H9 (cell line): ENCODE measurements at regions not wholly inside any gene's neighbourhood (a gene's known extent, or its start where the extent isn't known, plus 50 kb on each side); places are given as distances from the start of the nearest gene placed in this dataset.

Experiments used
- DNase-seq: peaks from one replicate; pipeline ENCODE4 v3.0.0-alpha.2; 2017
- H2AFZ ChIP-seq: one replicate; pipeline ENCODE4 v1.6.1; 2013; ENCODE audit warnings: mild to moderate bottlenecking, low read length, control low read depth, moderate library complexity
- H2AK5ac ChIP-seq: 2 replicates; pipeline ENCODE4 v1.6.1; 2013; ENCODE audit warnings: low read length, control low read depth, mixed read lengths; ENCODE audit not compliant: insufficient read length
- H2BK120ac ChIP-seq: one replicate; pipeline ENCODE4 v1.6.1; 2013; ENCODE audit warnings: low read depth, mild to moderate bottlenecking, low read length, control low read depth, inconsistent platforms; ENCODE audit not compliant: poor library complexity, severe bottlenecking
- H2BK12ac ChIP-seq: 2 replicates; pipeline ENCODE4 v1.6.1; 2013; ENCODE audit warnings: low read length, control low read depth, mixed read lengths, low read depth; ENCODE audit not compliant: insufficient read length
- H2BK15ac ChIP-seq: 2 replicates; pipeline ENCODE4 v1.6.1; 2013; ENCODE audit warnings: low read depth, low read length, control low read depth
- H2BK20ac ChIP-seq: one replicate; pipeline ENCODE4 v1.6.1; 2013; ENCODE audit warnings: low read depth, mild to moderate bottlenecking, low read length, control low read depth, inconsistent platforms; ENCODE audit not compliant: poor library complexity, severe bottlenecking
- H2BK5ac ChIP-seq: 2 replicates; pipeline ENCODE4 v1.6.1; 2013; ENCODE audit warnings: low read length, control low read depth, mixed read lengths; ENCODE audit not compliant: insufficient read length
- H3K14ac ChIP-seq: 2 replicates; pipeline ENCODE4 v1.6.1; 2013; ENCODE audit warnings: low read length, control low read depth; ENCODE audit not compliant: insufficient read depth
- H3K18ac ChIP-seq: 2 replicates; pipeline ENCODE4 v1.6.1; 2013; ENCODE audit warnings: low read depth, mild to moderate bottlenecking, mixed read lengths, low read length, control low read depth; ENCODE audit not compliant: insufficient read length
- H3K23ac ChIP-seq: 2 replicates; pipeline ENCODE4 v1.6.1; 2013; ENCODE audit warnings: low read length, control low read depth, mixed read lengths, low read depth; ENCODE audit not compliant: insufficient read length
- H3K23me2 ChIP-seq: 2 replicates; pipeline ENCODE4 v1.6.1; 2013; ENCODE audit warnings: low read depth, mild to moderate bottlenecking, mixed read lengths, low read length, control low read depth; ENCODE audit not compliant: insufficient read length, poor library complexity, severe bottlenecking
- H3K27ac ChIP-seq: 2 replicates; pipeline ENCODE4 v1.5.1; 2013; ENCODE audit warnings: low read length, control low read depth, mixed read lengths, low read depth; ENCODE audit not compliant: insufficient read length
- H3K27me3 ChIP-seq: 2 replicates; pipeline ENCODE4 v1.6.1; 2013; ENCODE audit warnings: low read length, control low read depth, inconsistent platforms; ENCODE audit not compliant: insufficient read depth
- H3K4ac ChIP-seq: 2 replicates; pipeline ENCODE4 v1.6.1; 2013; ENCODE audit warnings: low read depth, mild to moderate bottlenecking, control low read depth, inconsistent platforms, low read length, moderate library complexity
- H3K4me1 ChIP-seq: 2 replicates; pipeline ENCODE4 v1.6.1; 2013; ENCODE audit warnings: low read length, control low read depth, inconsistent platforms; ENCODE audit not compliant: insufficient read depth
- H3K4me2 ChIP-seq: 2 replicates; pipeline ENCODE4 v1.6.1; 2013; ENCODE audit warnings: low read length, control low read depth, mixed read lengths; ENCODE audit not compliant: insufficient read length, insufficient read depth
- H3K56ac ChIP-seq: 2 replicates; pipeline ENCODE4 v1.6.1; 2013; ENCODE audit warnings: low read depth, mild to moderate bottlenecking, mixed read lengths, low read length, control low read depth; ENCODE audit not compliant: insufficient read length
- H3K79me1 ChIP-seq: 2 replicates; pipeline ENCODE4 v1.6.1; 2013; ENCODE audit warnings: low read depth, mild to moderate bottlenecking, moderate library complexity, low read length, control low read depth, inconsistent platforms; ENCODE audit not compliant: insufficient read depth, poor library complexity, severe bottlenecking
- H3K79me2 ChIP-seq: 2 replicates; pipeline ENCODE4 v1.6.1; 2013; ENCODE audit warnings: low read length, control low read depth, inconsistent platforms; ENCODE audit not compliant: insufficient read depth
- H3K9ac ChIP-seq: 2 replicates; pipeline ENCODE4 v1.6.1; 2013; ENCODE audit warnings: low read length, control low read depth, mixed read lengths; ENCODE audit not compliant: insufficient read length; ENCODE audit errors: extremely low read depth
- H3K9me3 ChIP-seq: one replicate; pipeline ENCODE4 v1.6.1; 2013; ENCODE audit warnings: low read depth, low read length, inconsistent platforms; ENCODE audit not compliant: control insufficient read depth
- H3T11ph ChIP-seq: one replicate; pipeline ENCODE4 v1.6.1; 2013; ENCODE audit warnings: mild to moderate bottlenecking, low read length, control low read depth, inconsistent platforms
- H4K20me1 ChIP-seq: one replicate; pipeline ENCODE4 v1.6.1; 2013; ENCODE audit not compliant: control insufficient read depth, insufficient read length, insufficient read depth
- H4K5ac ChIP-seq: 2 replicates; pipeline ENCODE4 v1.6.1; 2013; ENCODE audit warnings: low read depth, mild to moderate bottlenecking, mixed read lengths, low read length, control low read depth; ENCODE audit not compliant: insufficient read length
- H4K8ac ChIP-seq: replicated peaks from 2 replicates; pipeline ENCODE4 v1.6.1; 2013; ENCODE audit warnings: low read length, control low read depth, mixed read lengths, low read depth; ENCODE audit not compliant: insufficient read length
- H4K91ac ChIP-seq: 2 replicates; pipeline ENCODE4 v1.6.1; 2013; ENCODE audit warnings: low read depth, mild to moderate bottlenecking, moderate library complexity, mixed read lengths, low read length, control low read depth; ENCODE audit not compliant: insufficient read length
- H3K27ac Mint-ChIP-seq, 3 experiments: 2 replicates in 2 of 3; 3 replicates in 1 of 3; pipeline ENCODE4 v1.8.0; 2020 to 2021; ENCODE audit warnings: mixed read lengths in 3 of 3, mild to moderate bottlenecking in 1 of 3, moderate library complexity in 1 of 3
- H3K27me3 Mint-ChIP-seq: 2 replicates; pipeline ENCODE4 v1.8.0; 2021; ENCODE audit warnings: low read depth, mild to moderate bottlenecking, moderate library complexity, mixed read lengths
- H3K36me3 Mint-ChIP-seq, 3 experiments: 2 replicates in 2 of 3; 3 replicates in 1 of 3; pipeline ENCODE4 v1.8.0; 2020 to 2021; ENCODE audit warnings: low read depth in 3 of 3, mixed read lengths in 3 of 3; ENCODE audit not compliant: insufficient read depth in 1 of 3
- H3K4me1 Mint-ChIP-seq, 2 experiments: 2 replicates each; pipeline ENCODE4 v1.8.0; 2020; ENCODE audit warnings: mixed read lengths in 2 of 2
- H3K4me3 Mint-ChIP-seq, 2 experiments: 2 replicates in 1 of 2; 3 replicates in 1 of 2; pipeline ENCODE4 v1.8.0; 2020 to 2021; ENCODE audit warnings: mild to moderate bottlenecking in 2 of 2, mixed read lengths in 2 of 2, moderate library complexity in 1 of 2
- H3K9me3 Mint-ChIP-seq, 2 experiments: 2 replicates in 1 of 2; 3 replicates in 1 of 2; pipeline ENCODE4 v1.8.0; 2020; ENCODE audit warnings: mild to moderate bottlenecking in 2 of 2, mixed read lengths in 2 of 2, moderate library complexity in 1 of 2
- CTCF ChIP-seq: fragments of 200-600 bp; sonication (generic); conservative IDR thresholded peaks from 3 replicates; pipeline ENCODE4 v1.8.0; 2021; ENCODE audit warnings: antibody characterized with exemption, mild to moderate bottlenecking
- WGBS: extraction: QIAGEN DNeasy Blood & Tissue Kit; methylation state at CpG from one replicate; pipeline ENCODE4 v1.1.7; 2013; ENCODE audit warnings: missing lambda C conversion rate, low lambda C conversion rate, mixed read lengths; ENCODE audit not compliant: insufficient read length; ENCODE audit errors: extremely low coverage; 5-methylcytosine and 5-hydroxymethylcytosine counted together

- no peak overlapping the region for H4K8ac ChIP-seq
- H3K79me2 ChIP-seq: no peaks in the 10 kb centered on the region
- Mint-ChIP-seq H3K36me3 (no peaks in the 10 kb centered on the region), H3K4me3 (no peak overlapping the region), H3K9me3 (no peaks in the 10 kb centered on the region), H3K27ac (no peak overlapping the region), H3K27me3 (peaks cover 6% of the 10 kb centered on the region), H3K4me1 (peaks cover 9 to 12% of the 10 kb centered on the region in 2 experiments)
- no peak overlapping the region for H4K91ac ChIP-seq
- H4K20me1 ChIP-seq: no peaks in the 10 kb centered on the region
- H3K9ac ChIP-seq: no peak overlapping the region
- no peaks in the 10 kb centered on the region for H3K23me2 ChIP-seq
- H3K18ac ChIP-seq: no peak overlapping the region
- H2BK15ac ChIP-seq: no peak overlapping the region
- no peak overlapping the region for H2AFZ ChIP-seq
- DNase-seq: no peak
- no peak overlapping the region for H2BK120ac ChIP-seq
- H4K5ac ChIP-seq: no peak overlapping the region
- H3K4me2 ChIP-seq: no peak overlapping the region
- no peak overlapping the region for H3K4ac ChIP-seq
- no peak overlapping the region for H3K23ac ChIP-seq
- no peak overlapping the region for H3K27ac ChIP-seq
- no peak overlapping the region for H3K56ac ChIP-seq
- H3K4me1 ChIP-seq: no peaks in the 10 kb centered on the region; the same call in 1 of the 2 replicates
- no peak overlapping the region for H3K14ac ChIP-seq
- TF ChIP-seq CTCF: no peak
- no peak overlapping the region for H2BK12ac ChIP-seq
- no peaks in the 10 kb centered on the region for H3K27me3 ChIP-seq
- H3K79me1 ChIP-seq: no peaks in the 10 kb centered on the region
- H3K9me3 ChIP-seq: no peaks in the 10 kb centered on the region
- H2BK5ac ChIP-seq: no peak overlapping the region
- no CpG with 5 or more reads among the region's 7 CpGs for WGBS
- no peak overlapping the region for H2AK5ac ChIP-seq
- no peak overlapping the region for H3T11ph ChIP-seq
- H2BK20ac ChIP-seq: no peak overlapping the region
These were observed 403.5 kb upstream of the IRX4 start for GRCh38 chr5:2286250-2286649.
